Stimulated activated CD8-positive, alpha-beta memory T cell treated with anti-CD3 and anti-CD28 coated beads, Interleukin-7, amount 100 ng/mL, for 48 hours (primary cell): ENCODE measurements at regions not wholly inside any gene's neighbourhood (a gene's known extent, or its start where the extent isn't known, plus 50 kb on each side); places are given as distances from the start of the nearest gene placed in this dataset.

Experiments used
- DNase-seq, 2 donors: peaks; one replicate each; pipeline ENCODE4 v3.0.0-alpha.2; 2020; ENCODE audit warnings: low read depth in 1 of 2; ENCODE audit errors: extremely low read depth in 1 of 2

GRCh38 chr10:30793093-30793492 lies 163.5 kb upstream of the LYZL2 start:
- DNase-seq, result no peak

DNA sequence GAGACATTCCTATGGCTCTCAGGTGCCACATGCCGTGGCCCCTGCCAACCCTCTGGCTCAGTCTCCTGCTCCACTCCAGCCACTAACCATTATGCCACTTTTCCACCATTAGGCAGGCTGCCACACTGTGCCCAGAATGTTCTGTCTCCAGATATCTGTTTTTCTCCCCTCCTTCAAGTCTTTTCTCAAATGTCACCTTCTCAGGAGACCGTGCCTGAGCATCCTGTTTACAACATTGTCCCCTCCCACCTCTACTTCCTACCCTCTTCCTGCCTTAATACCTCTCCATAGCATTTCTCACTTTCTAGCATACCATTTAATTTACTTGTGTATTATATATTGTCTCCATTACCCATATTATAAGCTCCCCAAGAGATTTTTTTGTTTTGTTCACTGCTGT lies 162.5 kb upstream of the LYZL2 start:
- DNase-seq, result no peak

DNA sequence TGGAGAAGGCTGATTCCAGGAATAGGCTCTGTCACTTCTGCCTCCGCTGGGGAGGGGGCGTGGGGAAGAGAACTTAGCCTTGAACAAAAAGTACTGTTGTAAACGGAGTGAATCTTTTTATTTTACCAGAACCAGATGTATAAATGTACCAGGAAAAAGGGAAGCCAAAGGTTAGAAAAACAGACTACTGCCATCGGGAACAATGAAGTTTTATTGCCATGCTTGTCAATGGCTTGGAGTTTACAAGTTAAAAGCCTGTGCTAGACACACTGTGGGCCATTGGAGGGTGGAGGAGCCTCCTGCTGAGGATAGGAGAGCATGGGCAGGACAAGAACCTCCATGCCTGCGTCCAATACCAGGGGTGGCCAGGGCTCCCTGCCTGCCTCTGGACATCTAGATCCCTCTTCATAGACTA lies 161.7 kb upstream of the LYZL2 start:
- no peak for DNase-seq

DNA sequence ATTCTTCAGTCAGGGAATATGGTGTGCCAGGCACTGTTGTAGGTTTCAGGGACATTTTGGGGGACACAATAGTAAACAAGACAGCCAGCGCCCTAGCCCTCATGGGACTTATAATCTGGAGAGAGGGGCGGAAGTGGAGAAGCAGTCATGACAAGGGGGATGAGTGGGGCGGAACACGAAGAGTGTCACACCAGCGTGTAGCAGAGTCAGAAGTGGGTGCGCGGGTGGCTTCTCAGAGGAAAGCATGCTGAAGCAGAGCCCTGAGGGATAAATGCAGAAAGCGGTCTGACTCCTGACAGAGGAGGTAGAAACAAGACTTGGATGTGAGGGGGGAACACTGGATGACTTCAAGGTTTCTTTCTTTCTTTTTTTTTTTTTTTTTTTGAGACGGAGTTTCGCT lies 160.3 kb upstream of the LYZL2 start:
- DNase-seq, result no peak

DNA sequence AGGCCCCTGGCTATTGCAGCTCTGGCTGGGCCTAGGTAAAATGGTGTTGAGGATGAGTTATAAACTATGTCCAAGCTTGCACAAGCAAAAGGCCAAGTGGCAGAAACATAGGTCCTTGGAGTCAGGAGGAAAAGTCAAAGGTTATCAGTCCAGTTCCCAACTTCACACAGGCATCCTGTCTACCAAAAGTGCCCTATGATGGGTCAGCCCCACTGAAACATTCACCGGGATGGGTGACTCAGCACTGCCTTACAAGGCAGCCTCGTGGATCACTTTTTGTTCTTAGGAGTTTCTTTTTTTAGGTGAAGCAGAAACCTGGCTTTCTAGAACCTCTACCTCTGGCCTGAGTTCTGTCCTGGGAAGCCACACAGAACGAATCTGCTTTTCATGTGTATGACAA lies 158.8 kb upstream of the LYZL2 start:
- DNase-seq, result no peak

GRCh38 chr10:30786906-30787305 lies 157.4 kb upstream of the LYZL2 start:
- no peak for DNase-seq

- no peak for DNase-seq
Observed at GRCh38 chr10:30786131-30786530, 156.6 kb upstream of the LYZL2 start.

DNA sequence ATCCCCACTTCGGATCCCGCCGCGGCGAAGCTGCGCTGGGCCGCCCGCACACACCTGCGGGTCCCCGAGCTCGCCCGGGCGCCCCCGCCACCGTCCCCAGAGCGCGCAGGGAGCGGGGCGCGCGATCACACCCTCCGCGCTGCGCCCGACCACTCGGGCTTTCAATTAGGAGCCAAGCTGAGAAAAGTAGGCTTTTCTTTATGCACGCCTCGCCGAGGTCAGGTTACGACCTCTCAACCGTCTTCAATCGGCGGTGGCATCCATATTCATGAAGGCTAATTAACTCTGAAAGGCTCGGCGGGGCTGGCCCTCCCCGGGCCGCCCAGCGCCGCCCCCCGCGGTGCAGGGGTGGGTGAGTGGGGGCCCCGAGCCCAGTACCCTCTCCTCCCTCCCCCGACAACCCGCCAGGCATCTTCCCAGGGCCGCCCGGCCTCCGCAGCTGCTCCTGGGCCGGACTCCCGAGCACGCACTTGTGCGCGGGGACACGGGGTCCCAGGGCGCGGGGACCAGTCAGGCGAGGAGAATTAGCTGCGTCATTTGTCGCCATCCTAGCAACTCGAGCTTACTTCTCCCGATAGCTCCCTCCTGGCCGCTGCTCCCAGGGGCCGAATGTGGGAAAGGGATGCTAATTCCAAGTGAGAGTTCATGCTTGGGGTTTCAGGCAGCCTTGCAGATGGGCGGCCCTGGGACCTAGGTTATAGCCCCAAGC lies 155.5 kb upstream of the LYZL2 start:
- no peak for DNase-seq

- DNase-seq, result no peak
Observed at GRCh38 chr10:30784524-30784896, 155.0 kb upstream of the LYZL2 start.

- peak; percentile 50 to 79 for DNase-seq
Observed at GRCh38 chr10:30783939-30784501, 154.5 kb upstream of the LYZL2 start.

GRCh38 chr10:30782537-30783461 lies 153.2 kb upstream of the LYZL2 start:
- no peak for DNase-seq

DNA sequence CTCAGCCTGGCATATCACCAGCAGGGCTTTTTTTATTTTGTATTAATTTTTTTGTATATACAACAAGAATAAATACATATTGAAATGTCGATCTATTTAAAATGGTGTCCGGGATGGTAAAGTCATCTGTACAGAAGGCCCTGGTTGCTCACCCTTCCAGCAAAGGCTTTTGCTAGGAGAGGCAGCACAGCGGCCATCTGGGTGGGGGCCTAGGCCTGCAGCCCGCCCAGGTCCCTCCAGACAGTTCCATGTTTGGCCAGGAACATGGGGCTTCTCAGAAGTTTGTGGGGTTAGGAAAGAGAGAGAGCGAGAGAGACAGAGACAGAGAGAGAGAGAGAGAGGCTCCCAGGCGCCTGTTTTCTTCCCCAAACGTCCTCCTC lies 152.6 kb upstream of the LYZL2 start:
- DNase-seq, result no peak

- no peak for DNase-seq
Observed at GRCh38 chr10:30781670-30782121, 152.1 kb upstream of the LYZL2 start.

DNA sequence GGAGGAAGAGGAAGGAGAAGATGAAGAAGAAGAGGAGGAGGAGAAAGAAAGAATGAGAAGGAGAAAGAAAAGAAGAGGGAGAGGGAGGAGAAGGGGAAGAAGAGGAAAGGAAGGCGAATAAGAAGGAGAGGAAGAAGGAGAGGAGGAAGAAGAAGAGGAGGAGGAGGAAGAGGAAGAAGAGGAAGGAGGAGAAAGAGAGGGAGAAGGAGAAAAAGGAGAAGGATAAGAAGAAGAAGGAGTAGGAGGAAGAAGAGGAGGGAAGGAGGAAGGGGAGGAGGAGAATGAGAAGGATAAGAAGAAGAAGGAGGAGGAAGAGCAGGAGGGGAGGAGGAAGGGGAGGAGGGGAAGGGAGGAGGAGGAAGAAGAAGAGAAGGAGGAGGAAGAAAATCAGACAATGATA lies 149.2 kb upstream of the LYZL2 start:
- DNase-seq, result no peak

DNA sequence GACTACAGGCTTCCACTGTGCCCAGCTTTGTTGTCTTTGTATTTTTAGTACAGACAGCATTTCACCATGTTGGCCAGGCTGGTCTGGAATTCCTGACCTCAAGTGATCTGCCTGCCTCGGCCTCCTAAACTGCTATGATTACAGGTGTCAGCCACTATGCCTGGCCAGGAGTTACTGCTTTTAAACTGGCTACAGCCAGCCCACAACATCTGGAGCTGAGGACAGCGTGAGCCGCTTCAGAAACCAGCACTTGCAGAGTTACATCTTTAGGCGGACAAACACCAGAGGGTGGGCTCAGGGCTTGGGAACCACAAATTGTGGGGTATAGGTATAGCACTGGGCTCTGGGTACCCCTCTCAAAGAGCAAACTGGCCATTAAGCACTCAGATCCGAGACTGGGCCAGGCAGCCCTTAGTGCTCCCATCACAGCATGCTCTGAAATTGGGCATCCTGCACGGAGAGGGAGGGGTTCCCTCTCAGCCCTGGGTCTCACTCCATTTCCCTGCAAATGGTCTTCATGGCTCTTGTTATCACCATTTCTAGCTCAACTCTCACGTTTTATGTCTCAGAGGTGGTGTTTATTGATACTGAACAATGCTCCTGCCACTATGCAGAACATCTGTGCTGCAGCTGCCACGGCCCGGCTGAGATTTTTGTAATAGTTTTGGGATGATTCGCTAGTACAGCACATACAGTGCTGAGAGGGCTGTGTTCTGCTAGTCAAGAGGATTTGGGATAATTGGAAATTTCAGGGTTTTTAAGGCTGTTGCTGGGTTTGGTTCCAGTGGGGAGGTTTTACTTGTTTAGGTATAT lies 146.4 kb upstream of the LYZL2 start:
- DNase-seq, result no peak

GRCh38 chr10:30774261-30774660 lies 144.7 kb upstream of the LYZL2 start:
- no peak for DNase-seq

- DNase-seq, result no peak
Observed at GRCh38 chr10:30773501-30773900, 143.9 kb upstream of the LYZL2 start.

DNA sequence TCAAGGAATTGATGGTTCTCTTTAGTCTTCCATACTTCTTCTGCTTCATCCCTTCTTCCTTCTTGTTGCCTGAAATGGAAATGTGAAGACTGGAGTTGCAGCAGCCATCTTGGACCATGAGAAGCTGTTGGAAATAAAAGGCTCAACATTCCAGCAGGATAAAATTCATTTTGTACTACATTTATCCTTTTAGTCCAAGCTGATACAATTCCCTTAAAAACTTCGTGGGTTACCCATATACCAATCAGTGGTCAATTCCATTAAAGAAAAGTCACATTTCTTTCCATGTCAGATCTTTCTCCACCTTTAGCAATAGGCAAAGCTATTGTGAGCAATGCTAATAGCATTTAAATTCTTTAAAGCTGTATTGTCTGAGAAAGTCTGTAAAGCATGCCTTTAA lies 141.3 kb upstream of the LYZL2 start:
- DNase-seq, result no peak

DNA sequence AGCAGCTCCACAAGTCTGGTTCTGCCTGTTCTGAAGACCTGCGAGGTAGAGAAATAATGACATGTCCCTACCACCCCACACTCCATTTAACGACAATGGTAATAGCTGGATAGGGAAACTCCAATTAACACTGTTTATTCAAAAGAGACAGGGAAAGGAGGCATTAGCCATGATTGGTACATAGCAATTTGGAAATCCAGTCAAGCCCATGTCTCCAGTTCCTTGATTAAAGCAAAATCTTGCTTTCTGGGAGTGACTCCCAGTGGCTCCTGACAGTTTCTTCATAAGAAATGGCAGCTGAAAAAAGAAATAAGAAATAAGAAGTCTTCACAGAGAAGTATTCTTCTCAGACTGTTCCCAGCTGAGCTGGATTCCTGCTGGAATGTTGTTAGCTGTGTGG lies 140.7 kb upstream of the LYZL2 start:
- DNase-seq, result no peak

- no peak for DNase-seq
Observed at GRCh38 chr10:30769361-30769760, 139.8 kb upstream of the LYZL2 start.

DNA sequence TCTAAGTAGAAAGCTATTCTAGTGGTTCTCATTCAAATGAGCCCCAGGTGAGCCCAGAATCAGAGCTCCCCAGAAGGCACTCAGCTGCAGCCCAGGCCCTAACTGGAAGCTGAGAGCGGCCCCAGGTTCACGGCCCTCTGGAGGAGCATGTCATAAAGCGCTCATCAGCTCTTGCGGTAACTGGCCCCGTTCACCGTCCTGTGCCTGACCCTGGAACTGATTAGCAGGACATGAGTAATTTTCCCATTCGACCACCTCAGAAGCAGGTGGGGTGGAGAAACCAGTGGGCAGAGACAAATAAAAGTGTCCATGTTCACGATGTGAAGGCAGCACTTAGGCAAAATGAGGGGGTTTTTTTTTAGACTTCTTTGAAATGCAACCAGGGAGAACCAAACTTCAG lies 136.1 kb upstream of the LYZL2 start:
- no peak for DNase-seq
